HG03135 (cell line): ENCODE measurements at regions not wholly inside any gene's neighbourhood (a gene's known extent, or its start where the extent isn't known, plus 50 kb on each side); places are given as distances from the start of the nearest gene placed in this dataset.
"Not testable (repeated sequence)": the region's sequence is repeated elsewhere in the genome, so short reads cannot be mapped to it uniquely, and the experiment has no call there.

Source experiments
- ATAC-seq: cut with Tn5 transposase; IDR thresholded peaks from one replicate; pipeline ENCODE4 v1.9.1; 2021; ENCODE audit warnings: mild to moderate bottlenecking, moderate library complexity; ENCODE audit not compliant: unreplicated experiment

- ATAC-seq: no peak
Observed at GRCh38 chr15:70602834-70603560, 160.4 kb downstream of the UACA start.

DNA sequence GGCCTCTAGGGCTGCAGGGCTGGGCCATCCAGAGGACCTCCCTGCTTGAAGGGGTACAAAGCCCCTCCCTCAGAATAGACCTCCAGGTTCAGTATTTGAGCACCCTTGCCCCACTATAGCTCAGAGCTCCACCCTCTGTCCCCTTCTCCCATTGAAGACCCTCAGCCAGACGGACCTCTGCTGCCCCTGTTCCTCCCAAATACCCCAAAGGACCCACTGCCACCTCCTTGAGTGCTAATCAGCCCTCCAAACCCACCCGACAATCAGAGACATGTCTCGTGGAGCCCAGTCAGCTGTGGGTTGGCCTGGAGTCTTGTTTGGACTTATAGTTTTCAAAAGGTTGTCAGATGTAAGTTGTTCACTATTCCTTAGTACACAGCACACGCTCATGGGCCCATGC is 161.1 kb downstream of the UACA start:
- ATAC-seq: no peak

DNA sequence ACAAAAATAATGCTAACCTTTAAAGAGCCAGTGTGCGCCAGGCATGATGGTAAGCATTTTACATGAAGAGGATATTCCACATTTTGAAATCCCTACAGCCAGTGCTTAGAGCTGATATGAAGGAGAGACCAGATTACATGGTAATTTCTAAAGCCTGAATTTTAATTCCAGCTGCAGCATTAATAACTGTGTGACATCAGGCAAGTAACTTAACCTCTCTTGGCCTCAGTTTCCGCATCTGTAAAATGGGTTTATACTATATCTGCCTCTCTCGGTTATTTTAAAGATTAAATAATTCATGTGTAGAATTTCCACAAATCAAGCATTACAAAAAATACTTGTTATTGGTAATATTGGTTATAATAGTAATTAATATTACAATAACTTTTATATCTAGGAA is 165.4 kb downstream of the UACA start:
- no peak for ATAC-seq

DNA sequence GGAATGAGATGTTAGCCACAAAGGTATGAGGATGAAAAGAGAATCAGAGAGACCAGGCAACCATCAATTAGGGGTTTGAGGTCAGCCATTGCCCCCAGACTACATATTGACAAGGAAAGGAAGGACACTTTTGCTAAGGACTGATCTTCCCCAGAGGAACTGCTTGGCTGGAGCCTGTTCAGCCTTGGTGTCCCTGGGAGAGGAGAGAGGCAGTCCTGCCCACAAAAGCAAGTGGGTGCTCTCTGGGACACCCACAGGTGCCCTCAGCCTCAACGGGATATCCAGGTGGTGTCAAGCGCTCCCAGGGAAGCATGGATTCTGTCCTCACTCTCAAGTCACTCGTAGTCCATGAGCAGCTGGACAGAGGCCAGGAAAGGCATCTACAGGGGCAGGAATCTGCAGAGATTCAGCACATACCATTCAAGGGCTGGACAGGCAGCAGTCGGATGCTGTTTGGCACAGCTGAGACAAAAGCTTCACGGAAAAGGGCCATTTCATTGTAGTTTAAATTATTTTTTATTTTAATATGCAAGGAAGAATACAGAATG is 166.2 kb downstream of the UACA start:
- ATAC-seq: no peak

DNA sequence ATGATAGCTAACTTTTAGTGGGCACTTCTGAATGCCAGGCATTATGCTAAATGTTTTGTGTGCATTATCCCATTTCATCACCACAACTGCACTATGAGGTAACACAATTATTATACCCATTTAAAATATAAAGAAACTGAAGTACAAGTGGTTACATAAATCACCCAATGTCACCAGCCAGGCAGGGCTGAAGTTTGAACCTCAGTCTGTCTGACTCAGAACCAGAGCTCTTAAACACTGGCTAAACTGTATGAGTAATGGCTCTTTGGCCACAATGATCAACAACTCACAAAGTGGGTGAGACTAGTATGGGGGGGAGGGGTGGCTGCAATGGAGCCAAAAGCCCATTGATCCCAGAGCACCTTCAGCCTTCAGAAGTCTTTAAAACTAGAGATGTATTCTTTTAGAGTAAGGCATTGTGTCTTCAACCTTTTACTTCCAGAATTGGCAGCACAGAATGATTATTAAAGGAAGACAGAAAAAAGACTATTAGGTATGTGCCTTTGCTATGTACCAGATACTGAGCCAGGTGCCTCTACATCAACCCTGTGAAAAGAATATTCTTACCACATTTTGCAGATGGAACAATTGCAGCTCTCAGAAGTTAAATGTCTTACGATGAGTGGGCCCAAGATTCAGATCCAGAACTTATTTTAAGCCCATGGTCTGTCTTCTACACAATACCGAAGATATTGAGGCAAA is 166.9 kb downstream of the UACA start:
- ATAC-seq: no peak

DNA sequence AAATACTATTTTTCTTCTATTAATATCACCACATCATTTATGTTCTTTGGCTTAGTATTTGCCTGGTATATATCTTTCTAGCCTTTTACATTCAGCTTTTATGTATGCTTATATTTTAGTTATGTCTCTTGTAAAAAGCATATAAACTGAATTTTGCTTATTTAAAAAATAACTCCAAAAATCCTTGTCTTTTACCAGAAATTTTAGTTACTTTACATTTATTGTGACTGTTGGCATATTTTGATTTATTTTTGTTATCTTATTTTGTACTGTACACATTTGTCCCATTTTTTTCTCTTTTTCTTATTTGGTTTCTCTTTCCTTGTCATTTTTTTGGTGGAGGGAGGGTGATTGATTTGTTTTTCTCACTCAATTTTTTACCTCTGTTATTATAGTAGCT is 169.6 kb downstream of the UACA start:
- ATAC-seq: no peak

GRCh38 chr15:70589728-70590127 is 173.6 kb downstream of the UACA start:
- no peak for ATAC-seq

- no peak for ATAC-seq
Observed at GRCh38 chr15:70589221-70589620, 174.1 kb downstream of the UACA start.

GRCh38 chr15:70588613-70589012 is 174.7 kb downstream of the UACA start:
- no peak for ATAC-seq

GRCh38 chr15:70587896-70588567 is 175.3 kb downstream of the UACA start:
- ATAC-seq: no peak

- ATAC-seq: not testable (repeated sequence)
Observed at GRCh38 chr15:70587012-70587634, 176.2 kb downstream of the UACA start.

DNA sequence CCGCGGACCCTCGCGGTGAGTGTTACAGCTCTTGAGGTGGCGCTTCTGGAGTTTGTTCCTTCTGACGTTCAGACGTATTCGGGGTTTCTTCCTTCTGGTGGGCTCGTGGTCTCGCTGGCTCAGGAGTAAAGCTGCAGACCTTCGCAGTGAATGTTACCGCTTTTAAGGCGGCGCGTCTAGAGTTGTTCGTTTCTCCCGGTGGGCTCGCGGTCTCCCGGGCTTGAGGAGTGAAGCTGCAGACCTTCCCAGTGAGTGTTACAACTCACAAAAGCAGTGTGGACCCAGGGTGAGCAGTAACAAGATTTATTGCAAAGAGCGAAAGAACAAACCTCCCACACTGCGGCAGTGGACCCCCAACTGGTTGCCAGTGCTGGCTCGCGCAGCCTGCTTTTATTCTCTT is 177.1 kb downstream of the UACA start:
- ATAC-seq: no peak

DNA sequence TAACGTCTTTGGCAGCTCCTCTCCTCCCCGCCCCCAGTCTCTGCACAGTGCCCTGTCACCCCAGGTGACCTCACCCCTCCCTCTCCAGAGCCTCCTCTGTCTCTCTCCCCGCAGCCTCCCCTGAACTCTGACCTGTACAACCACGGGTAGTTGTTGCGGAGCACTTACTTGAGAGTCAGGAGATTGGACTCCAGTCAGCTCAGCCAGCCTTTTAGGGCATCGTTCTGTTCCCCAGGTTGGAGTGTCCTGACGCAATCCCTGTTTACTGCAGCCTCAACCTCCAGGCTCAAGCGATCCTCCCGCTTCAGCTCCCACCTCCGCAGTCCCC is 177.7 kb downstream of the UACA start:
- no peak for ATAC-seq

DNA sequence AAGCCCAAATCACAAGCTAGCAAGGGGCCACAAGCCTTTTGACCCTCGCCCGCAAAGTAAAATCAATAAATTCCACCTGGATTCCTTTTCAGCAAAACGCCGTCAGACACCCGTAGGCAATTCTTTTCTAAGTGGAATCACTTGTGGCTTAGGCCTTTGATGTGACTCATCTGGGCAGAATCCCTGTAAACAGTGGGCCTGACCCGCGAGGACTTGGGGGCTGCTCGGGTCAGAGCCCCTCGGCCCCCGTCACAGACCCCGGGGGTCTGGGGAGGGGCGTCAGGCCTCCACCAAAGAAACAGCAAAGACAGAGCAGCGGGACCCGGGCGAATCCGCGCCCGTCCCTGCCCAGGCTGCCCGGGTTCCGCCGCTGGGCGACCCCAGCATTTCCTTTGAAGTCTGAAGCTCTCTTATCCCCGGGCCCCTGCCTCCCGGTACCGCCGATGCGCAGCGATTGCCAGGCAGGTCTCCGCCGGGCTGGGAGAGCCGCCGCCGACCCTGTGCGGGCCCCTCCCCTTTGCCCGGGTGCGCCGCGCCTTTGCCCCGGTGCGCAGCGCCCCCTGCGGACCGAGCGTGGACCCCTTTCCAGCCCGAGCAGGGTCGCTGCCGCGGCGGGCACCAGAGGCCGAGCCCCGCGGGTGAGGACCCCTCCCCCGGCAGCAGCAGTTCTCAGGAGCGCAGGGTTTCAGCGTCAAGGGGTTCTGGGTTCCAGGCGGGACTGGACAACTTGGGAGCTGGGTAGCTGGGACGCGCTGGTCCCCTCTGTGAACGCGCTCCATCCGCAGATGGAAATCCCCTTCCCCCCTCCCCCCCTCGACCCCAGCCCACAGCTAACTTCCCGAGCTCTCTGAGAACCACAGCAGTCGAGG is 178.3 kb downstream of the UACA start:
- no peak for ATAC-seq

DNA sequence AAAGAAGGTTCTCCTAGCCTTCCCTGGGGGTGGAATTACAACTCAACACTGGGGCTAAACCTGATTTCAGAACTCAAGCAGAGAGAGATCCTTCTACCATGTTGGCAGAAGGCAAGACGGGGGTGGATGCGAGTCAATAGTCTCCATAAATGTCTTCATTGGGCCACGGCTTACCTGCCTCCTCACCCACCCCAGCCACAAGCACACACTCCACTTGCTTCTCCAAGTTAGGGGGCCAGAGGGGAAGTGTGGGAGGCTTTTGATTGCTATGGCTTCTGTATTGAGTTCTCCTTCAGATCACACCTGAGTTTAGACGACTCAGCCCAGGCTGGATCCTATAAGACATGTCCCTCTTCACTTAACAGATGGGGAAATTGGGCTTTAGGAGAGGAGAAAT is 178.9 kb downstream of the UACA start:
- no peak for ATAC-seq

DNA sequence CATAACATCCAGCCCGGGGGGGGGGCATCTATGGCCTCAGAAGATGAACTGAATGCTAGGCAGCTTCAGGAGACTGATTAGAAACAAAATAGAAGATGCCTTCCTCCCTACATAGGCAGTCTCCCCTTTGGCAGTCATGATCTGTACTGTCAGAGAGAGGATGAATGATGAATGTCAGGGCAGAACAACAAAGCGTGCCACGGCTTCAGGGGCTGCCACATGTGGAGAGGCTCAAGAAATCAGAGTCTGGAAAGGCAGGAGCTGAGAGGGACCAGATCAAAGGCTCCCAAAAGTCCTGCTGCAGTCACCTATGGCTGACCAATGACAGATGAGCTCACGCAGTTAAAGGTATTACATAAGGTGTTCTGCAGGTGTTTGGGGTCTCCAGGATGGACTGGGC is 180.4 kb downstream of the UACA start:
- ATAC-seq: no peak

- ATAC-seq: no peak
Observed at GRCh38 chr15:70582143-70582945, 181.0 kb downstream of the UACA start.

- no peak for ATAC-seq
Observed at GRCh38 chr15:70580958-70581357, 182.4 kb downstream of the UACA start.

DNA sequence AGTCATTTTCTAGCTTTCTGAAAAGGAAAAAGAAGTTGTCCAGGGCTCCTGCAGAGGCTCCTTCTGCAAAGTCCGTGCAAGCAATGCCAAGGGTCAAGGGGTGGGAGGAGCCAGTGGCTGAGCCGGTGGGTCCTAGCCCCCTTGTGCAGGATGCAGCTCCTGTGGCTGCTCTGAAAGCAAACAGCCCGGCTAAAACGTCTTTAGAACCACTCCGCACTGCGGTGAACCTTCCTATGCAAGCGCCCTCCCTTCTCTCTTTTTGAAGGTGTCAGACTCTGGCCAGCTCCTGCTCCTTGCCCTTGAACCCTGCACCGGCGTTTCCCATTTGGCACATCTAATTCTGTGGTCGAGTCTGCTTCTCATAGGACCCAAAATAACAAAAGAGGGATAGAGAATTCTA is 183.1 kb downstream of the UACA start:
- no peak for ATAC-seq

GRCh38 chr15:70579766-70580165 is 183.6 kb downstream of the UACA start:
- ATAC-seq: no peak
